Upper lobe of left lung (tissue), 6 donors: ENCODE measurements at regions not wholly inside any gene's neighbourhood (a gene's known extent, or its start where the extent isn't known, plus 50 kb on each side); places are given as distances from the start of the nearest gene placed in this dataset.
"Not testable (repeated sequence)": the region's sequence is repeated elsewhere in the genome, so short reads cannot be mapped to it uniquely, and the experiment has no call there.

Experiments
- ATAC-seq, 2 donors: fragments of 200-7000 bp; cut with Tn5 transposase; one replicate each; pipeline ENCODE4 v1.9.1; 2022; ENCODE audit warnings: mild to moderate bottlenecking in 2 of 2, moderate library complexity in 2 of 2; ENCODE audit not compliant: low FRiP score in 2 of 2
- DNase-seq, 2 donors: peaks; one replicate each; pipeline ENCODE4 v3.0.0-alpha.2; 2019 to 2020
- H3K27ac ChIP-seq, 4 donors: fragments of 200-600 bp; sonication (generic); one replicate each; pipeline ENCODE4 v1.5.1; 2016 to 2019
- H3K27me3 ChIP-seq, 4 donors: fragments of 200-600 bp; sonication (generic); one replicate each; pipeline ENCODE4 v1.5.1; 2017 to 2019
- H3K36me3 ChIP-seq, 4 donors: fragments of 200-600 bp; sonication (generic); one replicate each; pipeline ENCODE4 v1.5.1; 2016 to 2019
- H3K4me1 ChIP-seq, 4 donors: fragments of 200-600 bp; sonication (generic); one replicate each; pipeline ENCODE4 v1.5.1; 2018 to 2019
- H3K4me3 ChIP-seq, 4 donors: fragments of 200-600 bp; sonication (generic); one replicate each; pipeline ENCODE4 v1.5.1; 2017 to 2019; ENCODE audit warnings: mild to moderate bottlenecking in 2 of 4, moderate library complexity in 1 of 4
- H3K9me3 ChIP-seq, 4 donors: fragments of 200-600 bp; sonication (generic); one replicate each; pipeline ENCODE4 v1.5.1; 2018 to 2019
- CTCF ChIP-seq, 6 experiments: fragments of 450-650 bp in 4 of 6; fragments of 200-600 bp in 2 of 6; sonication (generic) in 2 of 6; IDR thresholded peaks; one replicate each; pipeline ENCODE4 v1.5.1; 2016 to 2019; ENCODE audit warnings: antibody characterized with exemption in 6 of 6
- EP300 ChIP-seq, 4 donors: sonication (generic); formaldehyde crosslinking; IDR thresholded peaks; one replicate each; pipeline ENCODE4 v1.5.1; 2017; ENCODE audit warnings: antibody characterized with exemption in 4 of 4, control low read depth in 2 of 4
- POLR2A ChIP-seq, 4 donors: fragments of 450-650 bp; IDR thresholded peaks; one replicate each; pipeline ENCODE4 v1.5.1; 2016 to 2017; ENCODE audit warnings: antibody characterized with exemption in 4 of 4, mild to moderate bottlenecking in 2 of 4
- POLR2AphosphoS5 ChIP-seq, 2 donors: sonication (generic); formaldehyde crosslinking; IDR thresholded peaks; one replicate each; pipeline ENCODE4 v1.5.1; 2017; ENCODE audit warnings: antibody characterized with exemption in 2 of 2
- WGBS, 2 donors: methylation state at CpG; one replicate each; pipeline ENCODE4 v1.1.5; 2017 to 2018; 5-methylcytosine and 5-hydroxymethylcytosine counted together
- donor health status: DM: no; HTN: no; CAD: no; lungs with moderate emphysema.
- donor health status: DM: no; HTN: yes; CAD: no; lungs with severe emphysema.

GRCh38 chrY:14378217-14378616 lies 146.1 kb upstream of the NLGN4Y start:
- ATAC-seq (no peak), DNase-seq (no peak)
- 45% methylated on average over 4 of the region's 4 CpGs; no CpG with 5 or more reads in 1 of the 2 donors for WGBS, 2 donors
- Histone ChIP-seq H3K27me3 (no peaks in the 10 kb centered on the region), H3K27ac (no peak overlapping the region), H3K4me1 (no peaks in the 10 kb centered on the region), H3K36me3 (no peaks in the 10 kb centered on the region), H3K4me3 (no peak overlapping the region), H3K9me3 (no peaks in the 10 kb centered on the region)
- no peak for TF ChIP-seq EP300 (IDR thresholded peaks at IDR 0.05)
- no peak for TF ChIP-seq CTCF (IDR thresholded peaks at IDR 0.05)
- no peak for TF ChIP-seq POLR2AphosphoS5 (IDR thresholded peaks at IDR 0.05)
- no peak for TF ChIP-seq POLR2A (IDR thresholded peaks at IDR 0.05)

GRCh38 chrY:14410549-14411030 lies 113.7 kb upstream of the NLGN4Y start:
- not testable (repeated sequence) for ATAC-seq, H3K27ac ChIP-seq, H3K27me3 ChIP-seq, H3K9me3 ChIP-seq, H3K4me1 ChIP-seq, DNase-seq, H3K36me3 ChIP-seq, H3K4me3 ChIP-seq
- 38% methylated on average over 6 of the region's 8 CpGs; no CpG with 5 or more reads in 1 of the 2 donors for WGBS, 2 donors

- no peaks in the 10 kb centered on the region for H3K4me1 ChIP-seq
- no peak overlapping the region for H3K4me3 ChIP-seq
- ATAC-seq (no peak), DNase-seq (no peak)
- no peaks in the 10 kb centered on the region for H3K36me3 ChIP-seq
- no peaks in the 10 kb centered on the region for H3K9me3 ChIP-seq
- H3K27me3 ChIP-seq = no peaks in the 10 kb centered on the region
- TF ChIP-seq POLR2AphosphoS5 (IDR thresholded peaks at IDR 0.05) (no peak), CTCF (IDR thresholded peaks at IDR 0.05) (no peak), POLR2A (IDR thresholded peaks at IDR 0.05) (no peak), EP300 (IDR thresholded peaks at IDR 0.05) (no peak)
- no peak overlapping the region for H3K27ac ChIP-seq
Measured at GRCh38 chrY:14411334-14411733, 113.0 kb upstream of the NLGN4Y start.

GRCh38 chrY:14436546-14436945 lies 87.8 kb upstream of the NLGN4Y start:
- no peak for DNase-seq
- no peaks in the 10 kb centered on the region for H3K9me3 ChIP-seq
- no peaks in the 10 kb centered on the region for H3K4me1 ChIP-seq
- ATAC-seq = no peak
- 50% methylated on average over 1 of the region's 1 CpG; no CpG with 5 or more reads in 1 of the 2 donors for WGBS, 2 donors
- H3K27ac ChIP-seq = no peak overlapping the region
- no peaks in the 10 kb centered on the region for H3K36me3 ChIP-seq
- no peak overlapping the region for H3K4me3 ChIP-seq
- H3K27me3 ChIP-seq = no peaks in the 10 kb centered on the region
- TF ChIP-seq EP300 (IDR thresholded peaks at IDR 0.05) (no peak), CTCF (IDR thresholded peaks at IDR 0.05) (no peak), POLR2A (IDR thresholded peaks at IDR 0.05) (no peak), POLR2AphosphoS5 (IDR thresholded peaks at IDR 0.05) (no peak)

GRCh38 chrY:14437626-14438025 lies 86.7 kb upstream of the NLGN4Y start:
- TF ChIP-seq CTCF (IDR thresholded peaks at IDR 0.05) = no peak
- TF ChIP-seq POLR2A (IDR thresholded peaks at IDR 0.05) = no peak
- TF ChIP-seq POLR2AphosphoS5 (IDR thresholded peaks at IDR 0.05) = no peak
- no peak for TF ChIP-seq EP300 (IDR thresholded peaks at IDR 0.05)
- H3K27me3 ChIP-seq = no peaks in the 10 kb centered on the region
- no peaks in the 10 kb centered on the region for H3K9me3 ChIP-seq
- no peak overlapping the region for H3K27ac ChIP-seq
- H3K4me1 ChIP-seq = no peaks in the 10 kb centered on the region
- H3K36me3 ChIP-seq = no peaks in the 10 kb centered on the region
- ATAC-seq = no peak
- 83% methylated on average over 2 of the region's 2 CpGs; no CpG with 5 or more reads in 1 of the 2 donors for WGBS, 2 donors
- no peak for DNase-seq
- no peak overlapping the region for H3K4me3 ChIP-seq
